ENCODE measurements at regions not wholly inside any gene's neighbourhood (a gene's known extent, or its start where the extent isn't known, plus 50 kb on each side); places are given as distances from the start of the nearest gene placed in this dataset.

DNA sequence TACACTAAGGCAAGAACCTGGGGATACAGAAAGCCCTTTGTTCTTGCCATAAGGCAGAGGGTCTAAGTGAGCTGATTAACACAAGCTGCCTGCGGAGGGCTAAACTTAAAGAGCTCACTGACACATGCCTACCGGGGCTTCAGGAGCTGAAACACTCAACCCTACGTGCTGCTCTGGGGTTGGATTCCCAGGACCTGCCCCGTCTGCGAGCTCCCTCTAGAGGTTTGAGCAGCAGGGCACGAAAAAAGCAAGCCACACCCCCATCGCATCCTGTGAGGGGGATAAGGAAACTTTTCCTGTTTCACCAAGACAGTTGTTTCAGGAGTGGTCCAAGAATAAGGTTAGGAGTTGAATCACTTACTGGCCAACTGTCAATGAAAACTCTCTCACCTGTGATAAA, 562.1 kb downstream of the TMX3 start:
- no peaks in the 10 kb centered on the region for H3K9me3 ChIP-seq (ENCODE audit: control insufficient read depth in 4 of 4, low read length in 3 of 4)
- H3K4me1 ChIP-seq (ENCODE audit: control insufficient read depth in 4 of 4, insufficient read depth in 4 of 4, low read length in 3 of 4), result no peaks in the 10 kb centered on the region
- no peak for DNase-seq (ENCODE audit: low spot score)
- H3K9ac ChIP-seq (ENCODE audit: low read depth in 1 of 2, low read length in 2 of 2), result no peak overlapping the region
- H3K27ac ChIP-seq (ENCODE audit: low read depth in 1 of 2, low read length in 2 of 2), result no peak overlapping the region
- TF ChIP-seq EGR1 (IDR thresholded peaks at IDR 0.05; ENCODE audit: low read depth in 2 of 2) (no peak), RAD21 (IDR thresholded peaks at IDR 0.05) (peak in 1 of 2 donors; percentile 18)
- H3K4me3 ChIP-seq (ENCODE audit: low read depth in 1 of 3, low read length in 3 of 3), result no peak overlapping the region
- H3K27me3 ChIP-seq (ENCODE audit: control insufficient read depth in 4 of 4, insufficient read depth in 4 of 4, low read length in 3 of 4), result no peaks in the 10 kb centered on the region
- H3K36me3 ChIP-seq (ENCODE audit: control insufficient read depth in 4 of 4, insufficient read depth in 3 of 4, low read depth in 1 of 4, low read length in 3 of 4), result no peaks in the 10 kb centered on the region
- 67% methylated on average over 7 of the region's 7 CpGs for WGBS

DNA sequence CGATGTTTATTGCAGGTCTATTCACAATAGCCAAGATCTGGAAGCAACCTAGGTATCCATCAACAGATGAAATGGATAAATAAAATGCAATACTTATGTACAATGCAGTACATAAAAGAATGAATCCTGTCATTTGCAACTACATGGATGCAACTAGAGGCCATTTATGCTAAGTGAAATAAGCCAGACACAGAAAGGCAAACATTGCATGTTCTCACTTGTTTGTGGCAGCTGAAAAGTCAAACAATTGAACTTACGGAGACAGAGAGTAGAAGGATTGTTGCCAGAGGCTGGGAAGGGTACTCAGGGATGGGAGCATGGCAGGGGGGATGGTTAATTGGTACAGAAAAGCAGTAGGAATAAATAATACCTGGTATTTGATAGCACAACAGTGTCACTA, 563.9 kb downstream of the TMX3 start:
- H3K9ac ChIP-seq (ENCODE audit: low read depth in 1 of 2, low read length in 2 of 2), result no peak overlapping the region
- TF ChIP-seq RXRA (IDR thresholded peaks at IDR 0.05) (no peak), HNF4A (conservative IDR thresholded peaks at IDR 0.05) (no peak), JUND (IDR thresholded peaks at IDR 0.05) (no peak), EGR1 (IDR thresholded peaks at IDR 0.05; ENCODE audit: low read depth in 2 of 2) (no peak), HNF4G (IDR thresholded peaks at IDR 0.05) (no peak)
- TF ChIP-seq, protein P1, sequence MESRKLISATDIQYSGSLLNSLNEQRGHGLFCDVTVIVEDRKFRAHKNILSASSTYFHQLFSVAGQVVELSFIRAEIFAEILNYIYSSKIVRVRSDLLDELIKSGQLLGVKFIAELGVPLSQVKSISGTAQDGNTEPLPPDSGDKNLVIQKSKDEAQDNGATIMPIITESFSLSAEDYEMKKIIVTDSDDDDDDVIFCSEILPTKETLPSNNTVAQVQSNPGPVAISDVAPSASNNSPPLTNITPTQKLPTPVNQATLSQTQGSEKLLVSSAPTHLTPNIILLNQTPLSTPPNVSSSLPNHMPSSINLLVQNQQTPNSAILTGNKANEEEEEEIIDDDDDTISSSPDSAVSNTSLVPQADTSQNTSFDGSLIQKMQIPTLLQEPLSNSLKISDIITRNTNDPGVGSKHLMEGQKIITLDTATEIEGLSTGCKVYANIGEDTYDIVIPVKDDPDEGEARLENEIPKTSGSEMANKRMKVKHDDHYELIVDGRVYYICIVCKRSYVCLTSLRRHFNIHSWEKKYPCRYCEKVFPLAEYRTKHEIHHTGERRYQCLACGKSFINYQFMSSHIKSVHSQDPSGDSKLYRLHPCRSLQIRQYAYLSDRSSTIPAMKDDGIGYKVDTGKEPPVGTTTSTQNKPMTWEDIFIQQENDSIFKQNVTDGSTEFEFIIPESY (IDR thresholded peaks at IDR 0.05), result no peak
- WGBS, result 55% methylated on average over 2 of the region's 2 CpGs
- H3K4me3 ChIP-seq (ENCODE audit: low read depth in 1 of 3, low read length in 3 of 3), result no peak overlapping the region
- no peak overlapping the region for H3K27ac ChIP-seq (ENCODE audit: low read depth in 1 of 2, low read length in 2 of 2)
- no peaks in the 10 kb centered on the region for H3K27me3 ChIP-seq (ENCODE audit: control insufficient read depth in 4 of 4, insufficient read depth in 4 of 4, low read length in 3 of 4)
- no peaks in the 10 kb centered on the region for H3K9me3 ChIP-seq (ENCODE audit: control insufficient read depth in 4 of 4, low read length in 3 of 4)
- no peaks in the 10 kb centered on the region for H3K4me1 ChIP-seq (ENCODE audit: control insufficient read depth in 4 of 4, insufficient read depth in 4 of 4, low read length in 3 of 4)
- no peak for DNase-seq (ENCODE audit: low spot score)
- no peaks in the 10 kb centered on the region for H3K36me3 ChIP-seq (ENCODE audit: control insufficient read depth in 4 of 4, insufficient read depth in 3 of 4, low read depth in 1 of 4, low read length in 3 of 4)

DNA sequence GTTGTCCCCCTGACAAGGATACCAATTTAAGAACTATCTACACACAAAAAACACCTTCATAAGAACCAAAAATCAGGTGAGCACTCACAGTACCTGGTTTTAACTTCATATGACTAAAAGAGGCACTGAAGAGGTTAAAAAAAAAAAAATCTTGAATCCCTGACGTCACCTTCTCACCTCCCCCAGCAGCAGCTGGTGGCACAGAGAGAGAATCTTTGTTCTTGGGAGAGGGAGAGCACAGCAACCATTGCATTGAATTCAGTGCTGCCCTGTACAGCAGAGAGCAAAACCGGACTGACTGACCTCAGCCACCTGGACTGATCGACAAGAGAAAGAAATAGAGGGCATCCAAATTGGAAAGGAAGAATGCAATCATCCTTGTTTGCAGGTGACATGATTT, 566.0 kb downstream of the TMX3 start:
- no peaks in the 10 kb centered on the region for H3K27me3 ChIP-seq (ENCODE audit: control insufficient read depth in 4 of 4, insufficient read depth in 4 of 4, low read length in 3 of 4)
- H3K9me3 ChIP-seq (ENCODE audit: control insufficient read depth in 4 of 4, low read length in 3 of 4), result no peaks in the 10 kb centered on the region
- H3K4me1 ChIP-seq (ENCODE audit: control insufficient read depth in 4 of 4, insufficient read depth in 4 of 4, low read length in 3 of 4), result no peaks in the 10 kb centered on the region
- TF ChIP-seq, protein P2, sequence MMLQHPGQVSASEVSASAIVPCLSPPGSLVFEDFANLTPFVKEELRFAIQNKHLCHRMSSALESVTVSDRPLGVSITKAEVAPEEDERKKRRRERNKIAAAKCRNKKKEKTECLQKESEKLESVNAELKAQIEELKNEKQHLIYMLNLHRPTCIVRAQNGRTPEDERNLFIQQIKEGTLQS (IDR thresholded peaks at IDR 0.05), result no peak
- TF ChIP-seq TAF1 (conservative IDR thresholded peaks at IDR 0.05) (no peak), NR2F2 (IDR thresholded peaks at IDR 0.05) (no peak), HNF4G (IDR thresholded peaks at IDR 0.05) (no peak), JUND (IDR thresholded peaks at IDR 0.05) (no peak)
- TF ChIP-seq, protein P3, sequence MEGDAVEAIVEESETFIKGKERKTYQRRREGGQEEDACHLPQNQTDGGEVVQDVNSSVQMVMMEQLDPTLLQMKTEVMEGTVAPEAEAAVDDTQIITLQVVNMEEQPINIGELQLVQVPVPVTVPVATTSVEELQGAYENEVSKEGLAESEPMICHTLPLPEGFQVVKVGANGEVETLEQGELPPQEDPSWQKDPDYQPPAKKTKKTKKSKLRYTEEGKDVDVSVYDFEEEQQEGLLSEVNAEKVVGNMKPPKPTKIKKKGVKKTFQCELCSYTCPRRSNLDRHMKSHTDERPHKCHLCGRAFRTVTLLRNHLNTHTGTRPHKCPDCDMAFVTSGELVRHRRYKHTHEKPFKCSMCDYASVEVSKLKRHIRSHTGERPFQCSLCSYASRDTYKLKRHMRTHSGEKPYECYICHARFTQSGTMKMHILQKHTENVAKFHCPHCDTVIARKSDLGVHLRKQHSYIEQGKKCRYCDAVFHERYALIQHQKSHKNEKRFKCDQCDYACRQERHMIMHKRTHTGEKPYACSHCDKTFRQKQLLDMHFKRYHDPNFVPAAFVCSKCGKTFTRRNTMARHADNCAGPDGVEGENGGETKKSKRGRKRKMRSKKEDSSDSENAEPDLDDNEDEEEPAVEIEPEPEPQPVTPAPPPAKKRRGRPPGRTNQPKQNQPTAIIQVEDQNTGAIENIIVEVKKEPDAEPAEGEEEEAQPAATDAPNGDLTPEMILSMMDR (IDR thresholded peaks at IDR 0.05; ENCODE audit: low read depth, low read length, missing input control), result no peak
- 17% methylated on average over 3 of the region's 3 CpGs for WGBS
- no peak overlapping the region for H3K27ac ChIP-seq (ENCODE audit: low read depth in 1 of 2, low read length in 2 of 2)
- no peak for DNase-seq (ENCODE audit: low spot score)
- no peaks in the 10 kb centered on the region for H3K36me3 ChIP-seq (ENCODE audit: control insufficient read depth in 4 of 4, insufficient read depth in 3 of 4, low read depth in 1 of 4, low read length in 3 of 4)
- H3K9ac ChIP-seq (ENCODE audit: low read depth in 1 of 2, low read length in 2 of 2), result no peak overlapping the region
- H3K4me3 ChIP-seq (ENCODE audit: low read depth in 1 of 3, low read length in 3 of 3), result no peak overlapping the region

Measured in liver (tissue), 8 donors.